DMS153 treated with DMSO at 0.1 percent for 48 hours (cell line): ENCODE measurements at regions not wholly inside any gene's neighbourhood (a gene's known extent, or its start where the extent isn't known, plus 50 kb on each side); places are given as distances from the start of the nearest gene placed in this dataset.
"Not testable (repeated sequence)": the region's sequence is repeated elsewhere in the genome, so short reads cannot be mapped to it uniquely, and the experiment has no call there.

Source experiments
- DNase-seq: peaks from one replicate; lab custom pipeline; 2025; ENCODE audit not compliant: unreplicated experiment; lab: John Stamatoyannopoulos, UW

- DNase-seq, result no peak
Observed at GRCh38 chr7:121501566-121501965, 105.5 kb upstream of the FAM3C start.

- no peak for DNase-seq
Observed at GRCh38 chr7:121500360-121501058, 104.4 kb upstream of the FAM3C start.

- DNase-seq, result no peak
Observed at GRCh38 chr7:121499624-121500023, 103.5 kb upstream of the FAM3C start.

GRCh38 chr7:121498816-121499215 lies 102.7 kb upstream of the FAM3C start:
- DNase-seq, result no peak

- not testable (repeated sequence) for DNase-seq
Observed at GRCh38 chr7:121497545-121497944, 101.4 kb upstream of the FAM3C start.

GRCh38 chr7:121494516-121494915 lies 98.4 kb upstream of the FAM3C start:
- DNase-seq, result no peak

GRCh38 chr7:121493553-121493952 lies 97.4 kb upstream of the FAM3C start:
- DNase-seq, result no peak

- DNase-seq, result no peak
Observed at GRCh38 chr7:121490309-121490708, 94.2 kb upstream of the FAM3C start.

- DNase-seq, result no peak
Observed at GRCh38 chr7:121489440-121489839, 93.3 kb upstream of the FAM3C start.

- no peak for DNase-seq
Observed at GRCh38 chr7:121488111-121488650, 92.1 kb upstream of the FAM3C start.

GRCh38 chr7:121486590-121486989 lies 90.5 kb upstream of the FAM3C start:
- no peak for DNase-seq

GRCh38 chr7:121485467-121486243 lies 89.5 kb upstream of the FAM3C start:
- DNase-seq, result no peak

GRCh38 chr7:121484089-121484763 lies 88.1 kb upstream of the FAM3C start:
- DNase-seq, result no peak

GRCh38 chr7:121480566-121481335 lies 84.6 kb upstream of the FAM3C start:
- no peak for DNase-seq

GRCh38 chr7:121480058-121480457 lies 84.0 kb upstream of the FAM3C start:
- no peak for DNase-seq

- DNase-seq, result no peak
Observed at GRCh38 chr7:121479466-121479865, 83.4 kb upstream of the FAM3C start.

- DNase-seq, result no peak
Observed at GRCh38 chr7:121475806-121476205, 79.7 kb upstream of the FAM3C start.

GRCh38 chr7:121474301-121474673 lies 78.2 kb upstream of the FAM3C start:
- DNase-seq, result no peak

GRCh38 chr7:121473645-121474300 lies 77.7 kb upstream of the FAM3C start:
- DNase-seq, result no peak

- no peak for DNase-seq
Observed at GRCh38 chr7:121466455-121466854, 70.3 kb upstream of the FAM3C start.
